Gastrocnemius medialis (tissue), 4 donors: ENCODE measurements at regions not wholly inside any gene's neighbourhood (a gene's known extent, or its start where the extent isn't known, plus 50 kb on each side); places are given as distances from the start of the nearest gene placed in this dataset.

ENCODE experiments used
- ATAC-seq, 2 donors: fragments of 150-250 bp; one replicate each; pipeline ENCODE4 v1.9.1; 2016
- DNase-seq, 2 donors: peaks; one replicate each; pipeline ENCODE4 v3.0.0-alpha.2; 2019
- H3K27ac ChIP-seq, 4 donors: fragments of 200-600 bp; sonication (generic); 1 replicate in 1 of 4; 2 replicates in 3 of 4; pipeline ENCODE4 v1.5.1; 2016 to 2018; ENCODE audit warnings: mild to moderate bottlenecking in 2 of 4, moderate library complexity in 1 of 4
- H3K27me3 ChIP-seq, 3 donors: fragments of 200-600 bp; sonication (generic) in 2 of 3; 1 replicate in 1 of 3; 2 replicates in 2 of 3; pipeline versions ENCODE4 v1.5.1 to v1.6.0; 2016 to 2019; ENCODE audit warnings: mild to moderate bottlenecking in 1 of 3, moderate library complexity in 1 of 3
- H3K36me3 ChIP-seq, 2 donors: fragments of 200-600 bp; sonication (generic) in 1 of 2; one replicate each; pipeline ENCODE4 v1.5.1; 2017 to 2018
- H3K4me1 ChIP-seq, 2 donors: fragments of 200-600 bp; sonication (generic) in 1 of 2; one replicate each; pipeline ENCODE4 v1.5.1; 2016 to 2017; ENCODE audit warnings: mild to moderate bottlenecking in 2 of 2
- H3K4me3 ChIP-seq, 4 donors: fragments of 200-600 bp; sonication (generic) in 3 of 4; 1 replicate in 1 of 4; 2 replicates in 3 of 4; pipeline ENCODE4 v1.5.1; 2016 to 2019; ENCODE audit warnings: mild to moderate bottlenecking in 2 of 4
- H3K9me3 ChIP-seq, 3 donors: fragments of 200-600 bp; sonication (generic) in 2 of 3; 1 replicate in 1 of 3; 2 replicates in 2 of 3; pipeline ENCODE4 v1.5.1; 2016 to 2019
- CTCF ChIP-seq, 5 experiments: fragments of 450-650 bp in 3 of 5; fragments of 200-600 bp in 2 of 5; sonication (generic) in 2 of 5; IDR thresholded peaks in 4 of 5; conservative IDR thresholded peaks in 1 of 5; 1 replicate in 4 of 5; 2 replicates in 1 of 5; pipeline ENCODE4 v1.5.1; 2016 to 2019; ENCODE audit warnings: antibody characterized with exemption in 5 of 5, mild to moderate bottlenecking in 3 of 5, moderate library complexity in 3 of 5
- POLR2A ChIP-seq, 2 donors: fragments of 450-650 bp; IDR thresholded peaks; one replicate each; pipeline ENCODE4 v1.6.1; 2017; ENCODE audit warnings: antibody characterized with exemption in 2 of 2, mild to moderate bottlenecking in 2 of 2, moderate library complexity in 2 of 2
- in situ Hi-C, 4 donors: fragments of 200-750 bp; cut with MboI; loops; one replicate each; pipeline versions ENCODE4 v1.15.0 to v1.8.0; 2017; ENCODE audit warnings: low sequenced_read_pairs in 4 of 4
- intact Hi-C: fragments of 100-400 bp; cut with DNase I; formaldehyde crosslinking; loops from one replicate; pipeline ENCODE4 v1.15.1; 2023; ENCODE audit warnings: low total_unique reads

- Histone ChIP-seq H3K9me3 (no peaks in the 10 kb centered on the region), H3K4me3 (no peak overlapping the region), H3K4me1 (peaks cover 0 to under 1% of the 10 kb centered on the region in 2 donors), H3K36me3 (no peaks in the 10 kb centered on the region), H3K27me3 (no peaks in the 10 kb centered on the region), H3K27ac (no peak overlapping the region)
- DNase-seq (no peak), ATAC-seq (no peak)
- intact Hi-C loops, result no loop called here
- in situ Hi-C loops, result no loop called here
- TF ChIP-seq POLR2A (IDR thresholded peaks at IDR 0.05), result no peak
- TF ChIP-seq CTCF (IDR thresholded peaks at IDR 0.05 in 4 of 5, conservative IDR thresholded peaks at IDR 0.05 in 1 of 5), result no peak
These were observed 100.8 kb downstream of the IRX5 start for GRCh38 chr16:55031481-55031880.

- Histone ChIP-seq H3K9me3 (no peaks in the 10 kb centered on the region), H3K4me1 (peaks cover 0 to 3% of the 10 kb centered on the region in 2 donors), H3K27me3 (no peaks in the 10 kb centered on the region), H3K27ac (no peak overlapping the region), H3K4me3 (no peak overlapping the region), H3K36me3 (no peaks in the 10 kb centered on the region)
- no peak for TF ChIP-seq CTCF (IDR thresholded peaks at IDR 0.05 in 4 of 5, conservative IDR thresholded peaks at IDR 0.05 in 1 of 5)
- no peak for TF ChIP-seq POLR2A (IDR thresholded peaks at IDR 0.05)
- no peak for DNase-seq
- in situ Hi-C loops (no loop called here), intact Hi-C loops (no loop called here)
- ATAC-seq, result no peak
These were observed 102.8 kb downstream of the IRX5 start for GRCh38 chr16:55033225-55034156.

- ATAC-seq, result no peak
- DNase-seq, result no peak
- H3K27me3 ChIP-seq, result no peaks in the 10 kb centered on the region
These were observed 104.4 kb downstream of the IRX5 start for GRCh38 chr16:55035029-55035428.

GRCh38 chr16:55035956-55036355 lies 105.3 kb downstream of the IRX5 start:
- in situ Hi-C loops, result no loop called here
- Histone ChIP-seq H3K27ac (no peak overlapping the region), H3K4me1 (peaks cover 0 to 3% of the 10 kb centered on the region in 2 donors), H3K27me3 (no peaks in the 10 kb centered on the region), H3K36me3 (no peaks in the 10 kb centered on the region), H3K4me3 (no peak overlapping the region), H3K9me3 (no peaks in the 10 kb centered on the region)
- ATAC-seq (no peak), DNase-seq (no peak)
- TF ChIP-seq POLR2A (IDR thresholded peaks at IDR 0.05) (no peak), CTCF (IDR thresholded peaks at IDR 0.05 in 4 of 5, conservative IDR thresholded peaks at IDR 0.05 in 1 of 5) (no peak)
- intact Hi-C loops, result loop anchor here (5.0 kb wide), 1 partner anchor 296 kb away; no protein-coding TSS in a partner anchor

More at GRCh38 chr16:55035029-55035428, 104.4 kb downstream of the IRX5 start:
- H3K4me1 ChIP-seq, result peaks cover 0 to 3% of the 10 kb centered on the region in 2 donors
- no peak overlapping the region for H3K4me3 ChIP-seq
- in situ Hi-C loops, result no loop called here
- intact Hi-C loops, result loop anchor here (5.0 kb wide), 1 partner anchor 297 kb away; no protein-coding TSS in a partner anchor
- no peak for TF ChIP-seq POLR2A (IDR thresholded peaks at IDR 0.05)
- peak in 2 of 5 experiments; percentile 13 to 41 for TF ChIP-seq CTCF (IDR thresholded peaks at IDR 0.05 in 4 of 5, conservative IDR thresholded peaks at IDR 0.05 in 1 of 5)
- no peaks in the 10 kb centered on the region for H3K9me3 ChIP-seq
- no peaks in the 10 kb centered on the region for H3K36me3 ChIP-seq
- H3K27ac ChIP-seq, result no peak overlapping the region
